Activated CD4-positive, alpha-beta T cell treated with anti-CD3 and anti-CD28 coated beads, Interleukin-2, amount 50 U/mL, for 4 hours (primary cell): ENCODE measurements at regions not wholly inside any gene's neighbourhood (a gene's known extent, or its start where the extent isn't known, plus 50 kb on each side); places are given as distances from the start of the nearest gene placed in this dataset.

ENCODE experiments used
- DNase-seq, 2 experiments: peaks; one replicate each; pipeline ENCODE4 v3.0.0-alpha.2; 2020

DNA sequence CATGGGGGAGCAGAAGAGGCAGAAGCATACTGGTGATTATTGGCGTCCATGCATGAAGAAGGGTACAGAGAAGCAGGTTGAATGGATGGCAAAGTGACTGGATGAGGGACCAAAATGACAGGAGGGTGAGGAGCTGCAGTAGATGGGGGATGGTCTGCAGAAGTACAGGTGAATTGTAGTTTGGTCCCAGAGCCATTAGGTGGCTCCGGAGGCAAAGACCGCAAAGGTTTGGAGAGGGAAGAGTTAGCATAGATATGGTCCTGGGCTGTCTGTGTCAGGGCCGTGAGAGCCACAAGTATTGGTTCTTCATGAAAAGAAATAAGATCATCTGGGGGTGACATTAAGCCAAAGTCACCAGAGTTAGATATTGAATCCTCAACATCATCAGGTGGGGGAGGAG, 59.0 kb upstream of the ZNF726 start:
- no peak for DNase-seq

- no peak for DNase-seq
These were observed 62.7 kb upstream of the ZNF726 start for GRCh38 chr19:23851966-23852365.

DNA sequence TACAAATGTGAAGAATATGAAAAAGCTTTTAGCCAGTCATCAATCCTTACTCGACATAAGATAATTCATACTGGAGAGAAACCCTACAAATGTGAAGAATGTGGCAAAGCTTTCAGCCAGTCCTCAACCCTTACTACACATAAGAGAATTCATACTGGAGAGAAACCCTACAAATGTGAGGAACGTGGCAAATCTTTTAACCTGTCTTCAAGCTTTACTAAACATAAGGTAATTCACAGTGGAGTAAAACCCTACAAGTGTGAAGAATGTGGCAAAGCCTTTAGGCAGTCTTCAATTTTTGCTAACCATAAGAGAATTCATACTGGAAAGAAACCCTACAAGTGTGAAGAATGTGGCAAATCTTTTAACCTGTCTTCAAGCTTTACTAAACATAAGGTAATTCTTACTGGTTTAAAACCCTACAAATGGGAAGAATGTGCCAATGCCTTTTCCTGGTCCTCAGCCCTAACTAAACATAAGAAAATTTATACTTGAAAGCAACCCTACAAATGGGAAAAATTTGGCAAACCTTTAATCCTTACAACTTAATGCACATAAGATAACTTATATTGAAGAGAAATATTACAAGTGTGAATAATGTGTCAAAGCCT, 74.1 kb upstream of the ZNF681 start:
- no peak for DNase-seq

- DNase-seq, result no peak
These were observed 65.3 kb upstream of the ZNF681 start for GRCh38 chr19:23823952-23824389.

DNA sequence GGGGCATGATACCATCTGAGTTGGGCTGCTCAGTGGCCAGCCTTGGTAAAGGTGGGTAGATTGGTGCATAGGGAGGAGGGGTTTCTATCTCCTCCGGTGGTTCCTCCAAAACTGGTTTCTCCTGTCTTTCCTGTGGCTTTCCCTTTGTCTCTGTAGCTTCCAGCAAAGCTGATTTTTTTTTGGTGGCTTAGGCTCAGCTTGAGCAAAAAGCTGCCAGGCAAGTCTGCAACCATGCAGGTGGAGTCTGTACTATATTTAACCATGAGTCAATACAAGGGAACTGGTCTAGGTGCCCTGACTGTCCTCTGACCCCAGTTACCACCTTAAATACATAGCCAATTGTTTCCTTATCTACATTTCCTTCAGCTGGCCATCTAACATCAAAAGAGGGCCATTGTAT, 64.0 kb upstream of the ZNF681 start:
- no peak for DNase-seq

DNA sequence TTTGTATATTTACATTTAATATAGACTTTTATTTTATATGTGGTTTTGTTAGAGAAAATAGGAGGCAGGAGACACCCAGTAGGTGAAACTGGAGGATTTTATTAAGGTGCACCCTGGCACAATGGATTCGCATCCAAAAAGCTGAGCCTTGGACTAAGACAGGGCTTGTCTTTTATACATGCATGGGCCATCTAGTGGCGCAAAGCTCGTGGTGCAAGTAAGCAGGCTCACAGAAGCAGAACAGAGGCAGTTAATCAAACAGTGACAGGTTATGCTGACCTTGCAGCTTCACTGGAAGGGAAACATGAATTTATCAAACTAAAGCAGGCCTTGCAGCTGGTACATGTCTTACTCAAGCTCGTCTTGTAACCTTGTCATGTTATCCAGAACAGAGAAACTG, 58.8 kb upstream of the ZNF681 start:
- DNase-seq, result peak; percentile 20 to 39

GRCh38 chr19:23810496-23810895, 51.8 kb upstream of the ZNF681 start:
- DNase-seq, result no peak
